ENCODE measurements at regions not wholly inside any gene's neighbourhood (a gene's known extent, or its start where the extent isn't known, plus 50 kb on each side); places are given as distances from the start of the nearest gene placed in this dataset.

- DNase-seq = no peak
Observed at GRCh38 chr2:4391013-4391412, 687.6 kb downstream of the DCDC2C start.

- no peak for DNase-seq
Observed at GRCh38 chr2:4404363-4404762, 701.0 kb downstream of the DCDC2C start.

DNA sequence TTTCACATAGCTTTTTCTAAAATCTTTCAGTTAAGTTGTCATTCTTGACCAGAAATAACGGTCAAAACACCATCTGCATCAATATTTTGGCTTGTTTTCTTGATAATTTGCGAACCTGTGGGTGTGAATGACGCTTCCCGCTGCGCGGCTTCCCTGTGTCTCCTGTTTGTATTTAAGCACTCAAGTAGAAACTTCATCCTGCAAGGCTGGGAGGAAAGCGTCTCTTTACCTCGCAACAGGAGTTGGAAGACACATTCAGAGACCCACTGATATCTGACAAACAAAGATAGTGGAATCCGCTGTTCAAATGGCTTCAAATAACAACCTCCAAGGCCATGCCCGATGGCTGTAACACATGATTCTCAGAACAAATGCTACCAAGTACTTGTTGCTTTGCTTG, 704.9 kb downstream of the DCDC2C start:
- DNase-seq = no peak

GRCh38 chr2:4412637-4413187, 709.3 kb downstream of the DCDC2C start:
- DNase-seq = no peak

GRCh38 chr2:4415171-4415570, 711.8 kb downstream of the DCDC2C start:
- no peak for DNase-seq

DNA sequence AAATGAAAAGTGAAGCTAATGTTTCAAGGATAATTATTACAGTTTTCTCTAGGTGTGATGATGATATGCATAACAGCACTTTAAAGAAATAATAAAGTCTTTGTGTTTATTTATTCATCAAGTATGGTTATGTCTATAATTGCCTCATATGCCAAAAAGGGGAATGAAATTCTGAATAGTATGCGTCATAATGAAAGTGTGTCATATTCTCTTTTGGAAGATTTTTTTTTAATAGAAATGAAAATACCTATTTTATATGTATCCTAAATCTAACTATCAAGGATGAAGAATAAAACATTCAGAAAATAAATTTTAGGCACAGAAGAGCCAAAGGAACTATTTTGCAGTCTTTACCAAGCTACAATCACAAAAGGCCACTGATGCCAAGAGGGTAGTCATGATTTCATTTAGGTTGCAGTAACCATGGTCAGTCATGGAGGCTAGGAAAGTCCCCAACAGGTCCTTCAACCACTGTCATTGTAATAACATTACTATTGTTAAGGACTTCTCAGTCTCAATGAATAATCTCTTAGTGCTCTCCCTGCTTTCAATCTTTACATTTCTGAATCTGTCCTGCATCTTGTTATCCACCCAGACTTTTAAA, 712.5 kb downstream of the DCDC2C start:
- no peak for DNase-seq

DNA sequence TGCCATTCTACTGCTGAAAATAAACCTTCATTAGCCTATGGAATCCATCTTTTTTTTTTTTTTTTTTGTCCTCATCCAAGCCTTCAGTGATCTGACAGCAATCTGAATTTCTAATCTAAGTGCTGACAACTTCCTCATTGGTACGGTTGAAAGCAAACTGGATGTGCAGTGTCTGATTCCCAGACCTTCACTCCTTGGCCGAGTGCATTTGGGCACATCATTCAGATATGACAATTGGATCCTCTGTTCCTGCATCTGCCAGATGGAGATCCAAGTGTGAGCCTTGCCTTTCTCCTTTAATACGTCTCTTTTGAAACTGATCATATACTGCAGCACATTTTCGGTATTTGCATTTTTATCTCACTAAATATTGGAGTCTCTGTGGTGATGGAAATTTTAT, 713.1 kb downstream of the DCDC2C start:
- DNase-seq = no peak

DNA sequence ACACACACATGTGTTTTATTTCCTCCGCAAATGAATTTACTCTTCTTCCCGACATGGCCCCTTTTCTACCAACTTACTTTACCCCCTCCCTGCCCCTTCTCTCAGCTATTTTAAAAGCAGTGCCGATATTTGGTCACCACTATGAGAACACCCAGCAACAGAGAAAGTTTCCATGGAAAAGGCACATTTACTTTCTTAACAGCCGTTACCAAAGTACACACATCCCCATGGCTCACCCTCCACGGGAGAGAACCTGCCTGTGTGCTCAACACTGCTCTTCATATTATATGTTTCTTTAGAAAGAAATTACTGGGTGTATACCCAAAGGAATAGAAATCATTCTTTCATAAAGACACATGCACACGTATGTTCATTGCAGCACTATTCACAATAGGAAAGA, 714.4 kb downstream of the DCDC2C start:
- DNase-seq = no peak

DNA sequence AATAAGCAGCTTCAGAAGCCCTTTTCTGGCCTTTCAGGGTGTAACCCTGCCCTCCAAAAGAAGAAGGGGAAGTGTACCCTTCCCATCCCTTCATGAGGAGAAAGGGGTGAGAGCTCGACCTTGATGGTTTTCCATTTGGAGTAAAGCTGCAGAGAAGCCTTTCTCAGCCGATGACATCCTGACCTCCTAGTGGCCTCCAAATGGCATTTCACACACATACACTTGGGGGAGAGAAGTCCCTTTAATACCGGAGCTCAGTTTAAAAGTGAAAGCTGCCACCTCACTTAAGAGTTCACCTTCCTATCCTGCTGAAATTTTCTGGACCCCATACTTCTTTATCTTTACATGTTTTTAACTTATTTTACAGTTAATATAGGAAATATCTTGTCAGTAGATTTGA, 716.7 kb downstream of the DCDC2C start:
- DNase-seq = no peak

- DNase-seq = no peak
Observed at GRCh38 chr2:4424153-4424552, 720.8 kb downstream of the DCDC2C start.

- DNase-seq = no peak
Observed at GRCh38 chr2:4427083-4427482, 723.7 kb downstream of the DCDC2C start.

GRCh38 chr2:4445821-4446220, 742.4 kb downstream of the DCDC2C start:
- DNase-seq = no peak

DNA sequence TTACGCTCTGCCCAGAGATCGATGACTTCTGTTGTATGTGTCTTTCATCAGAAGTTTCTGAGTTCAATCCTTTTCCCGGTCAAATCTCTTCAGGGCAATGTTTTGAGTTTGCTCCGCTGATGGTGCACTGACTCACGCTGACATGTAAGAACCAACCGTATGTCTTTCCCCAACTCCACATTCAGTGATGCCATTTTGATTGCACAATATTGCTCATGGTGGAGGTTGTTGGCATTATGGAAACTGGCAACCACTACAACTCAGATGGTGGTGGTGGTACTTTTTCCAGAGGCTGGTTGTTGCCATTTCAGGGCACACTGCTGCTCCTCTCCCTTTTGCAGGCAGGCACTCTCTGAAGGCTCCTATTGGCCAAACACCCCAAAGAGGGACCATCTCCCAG, 751.5 kb downstream of the DCDC2C start:
- no peak for DNase-seq

- DNase-seq = no peak
Observed at GRCh38 chr2:4455486-4456155, 752.2 kb downstream of the DCDC2C start.

DNA sequence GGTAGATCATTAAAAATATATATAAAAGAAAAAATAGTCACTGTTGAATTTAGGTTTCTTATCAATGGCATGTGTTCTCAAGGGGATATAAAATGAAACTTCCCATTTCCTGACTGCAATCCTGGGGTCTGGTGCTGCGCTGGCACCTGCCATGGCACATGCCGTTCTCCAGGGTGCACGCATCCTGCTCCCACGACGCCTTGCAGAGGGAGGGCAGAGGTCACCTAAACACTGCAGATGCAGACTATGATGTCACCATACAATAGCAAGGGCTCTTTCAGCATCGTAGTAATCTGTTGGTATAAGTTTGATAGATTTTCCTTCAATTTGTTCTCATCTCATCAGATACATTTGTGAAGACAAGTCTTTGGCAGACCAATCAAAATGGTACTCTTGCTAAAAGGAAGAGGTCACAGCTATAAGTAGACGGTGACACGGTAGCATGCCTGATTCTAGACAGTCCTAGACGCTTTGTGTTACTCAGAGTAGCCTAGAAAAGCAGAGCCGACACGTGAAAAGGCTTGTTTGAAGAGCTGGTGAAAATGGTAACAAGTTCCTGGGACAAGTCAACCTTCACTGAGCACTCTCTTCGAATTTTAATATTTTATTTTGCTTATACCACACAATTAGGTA, 761.4 kb downstream of the DCDC2C start:
- DNase-seq = no peak

- DNase-seq = no peak
Observed at GRCh38 chr2:4465671-4466070, 762.3 kb downstream of the DCDC2C start.

DNA sequence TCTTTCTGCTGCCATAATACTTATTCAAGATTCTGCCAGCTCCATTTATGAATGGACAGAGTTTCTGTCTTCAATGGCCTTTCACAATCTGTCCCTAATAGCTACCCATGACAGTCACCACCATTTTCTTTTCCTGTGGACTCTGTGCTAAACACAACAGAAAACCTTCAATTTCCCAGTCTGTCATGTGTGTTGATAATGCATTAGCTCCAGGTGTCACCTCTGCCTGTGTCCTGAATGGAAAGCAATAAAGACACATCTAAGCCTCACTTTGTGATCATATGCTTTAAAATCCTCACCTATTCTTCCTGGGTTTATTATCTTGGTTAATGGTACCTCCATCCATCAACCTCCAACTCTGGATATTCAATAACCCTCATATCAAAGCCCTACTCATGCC, 772.2 kb downstream of the DCDC2C start:
- DNase-seq = no peak

- DNase-seq = no peak
Observed at GRCh38 chr2:4483050-4483449, 779.7 kb downstream of the DCDC2C start.

- DNase-seq = no peak
Observed at GRCh38 chr2:4486971-4487370, 783.6 kb downstream of the DCDC2C start.

- no peak for DNase-seq
Observed at GRCh38 chr2:4499316-4500030, 796.1 kb downstream of the DCDC2C start.

DNA sequence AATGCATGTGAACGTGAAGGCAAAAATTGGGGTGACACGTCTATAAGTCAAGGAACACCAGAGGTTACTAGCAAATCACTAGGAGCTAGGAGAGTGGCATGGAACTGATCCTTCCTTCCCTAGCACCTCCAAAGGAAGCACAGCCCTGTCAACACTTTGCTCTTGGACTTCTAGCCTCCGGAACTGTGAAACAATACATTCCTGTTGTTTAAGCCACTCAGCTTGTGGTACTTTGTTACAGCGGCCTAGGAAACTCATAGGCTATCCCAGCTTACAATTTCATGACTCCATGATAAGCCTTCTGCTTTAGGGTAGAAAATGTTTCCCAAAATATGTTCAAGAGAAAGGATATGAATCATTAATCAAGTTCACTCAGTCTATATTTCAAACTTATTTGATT, 798.1 kb downstream of the DCDC2C start:
- no peak for DNase-seq

DNA sequence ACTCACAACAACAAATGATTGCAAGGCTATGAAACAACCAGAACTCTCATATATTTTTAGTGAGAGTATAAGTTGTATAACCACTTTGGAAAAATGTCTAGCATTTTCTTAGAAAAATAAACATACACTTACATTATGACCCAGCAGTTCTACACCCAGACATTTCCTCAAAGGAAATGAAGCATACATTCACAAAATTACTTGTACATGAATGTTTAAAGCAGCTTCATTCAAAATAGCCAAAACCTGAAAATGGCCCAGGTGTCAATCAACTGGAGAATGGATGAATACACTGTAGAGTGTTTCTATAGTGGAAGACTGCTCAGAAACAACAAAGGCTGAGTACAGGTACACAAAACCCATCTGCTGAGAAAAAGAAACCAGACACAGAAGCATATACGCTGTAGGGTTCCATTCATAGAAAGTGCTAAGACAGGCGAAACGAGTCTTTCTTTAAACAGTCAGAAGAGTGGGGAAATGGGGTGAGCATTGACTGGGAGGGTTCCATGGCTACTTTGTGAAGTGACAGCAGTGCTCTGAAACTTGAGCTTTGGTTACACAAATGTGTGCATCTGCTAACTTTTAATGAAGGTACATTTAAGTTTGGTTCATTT, 799.0 kb downstream of the DCDC2C start:
- DNase-seq = no peak

- DNase-seq = no peak
Observed at GRCh38 chr2:4507661-4508060, 804.3 kb downstream of the DCDC2C start.

Data from hippocampal formation (tissue), 2 donors.